PC-9 (cell line): ENCODE measurements at regions not wholly inside any gene's neighbourhood (a gene's known extent, or its start where the extent isn't known, plus 50 kb on each side); places are given as distances from the start of the nearest gene placed in this dataset.

Source experiments
- EZH2 ChIP-seq: fragments of 200-600 bp; sonication (generic); IDR thresholded peaks from 2 replicates; pipeline ENCODE4 v1.8.0; 2017; ENCODE audit warnings: antibody characterized with exemption, low read depth
- TF ChIP-seq, protein P1 (sequence below): fragments of 200-600 bp; sonication (generic); conservative IDR thresholded peaks from 2 replicates; pipeline ENCODE4 v1.6.1; 2017; ENCODE audit warnings: mixed run types, antibody characterized with exemption, mild to moderate bottlenecking, moderate library complexity

DNA sequence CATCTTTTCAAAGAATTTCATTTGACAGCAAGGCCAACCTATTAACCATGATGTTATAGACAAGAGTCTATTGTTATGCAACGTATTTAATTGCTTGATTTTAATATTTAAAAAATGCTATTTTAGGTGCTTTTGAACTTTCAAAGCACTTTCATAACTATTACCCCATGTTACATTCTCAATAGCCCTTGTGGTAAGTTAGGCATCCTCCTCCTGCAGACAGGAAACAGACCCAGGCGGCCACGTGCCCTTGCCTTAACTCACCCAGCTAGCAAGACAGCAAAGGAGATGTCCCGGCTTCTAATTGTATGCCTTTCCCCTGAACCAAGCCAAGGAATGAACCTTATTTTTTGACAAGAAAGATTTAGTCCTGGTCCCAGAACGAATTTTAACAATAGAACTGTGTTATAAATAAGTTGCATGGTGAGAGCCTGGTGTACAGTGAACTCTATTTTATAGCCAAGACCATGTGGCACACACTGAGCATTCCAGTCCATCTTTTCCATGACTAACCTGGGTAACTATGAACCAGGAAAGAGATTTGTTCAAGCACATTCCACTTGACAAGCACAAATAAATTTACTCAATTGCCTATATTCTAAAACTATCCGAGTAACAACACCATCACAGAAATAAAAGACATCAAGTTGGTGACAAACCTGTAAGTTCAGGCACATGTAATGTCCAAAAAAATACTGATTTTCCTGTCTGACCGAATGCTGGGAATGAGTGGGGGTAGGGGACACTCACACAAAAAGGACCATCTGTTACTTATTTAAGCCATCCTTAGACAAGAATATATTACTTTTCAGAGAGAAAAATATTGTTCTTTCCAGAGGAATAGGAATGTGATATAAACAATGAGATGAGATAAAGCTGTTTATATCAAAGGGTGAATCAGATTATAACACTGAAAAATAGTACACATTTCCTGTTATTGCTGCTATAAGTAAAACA, 163.0 kb downstream of the EFNB2 start:
- TF ChIP-seq, protein P1, sequence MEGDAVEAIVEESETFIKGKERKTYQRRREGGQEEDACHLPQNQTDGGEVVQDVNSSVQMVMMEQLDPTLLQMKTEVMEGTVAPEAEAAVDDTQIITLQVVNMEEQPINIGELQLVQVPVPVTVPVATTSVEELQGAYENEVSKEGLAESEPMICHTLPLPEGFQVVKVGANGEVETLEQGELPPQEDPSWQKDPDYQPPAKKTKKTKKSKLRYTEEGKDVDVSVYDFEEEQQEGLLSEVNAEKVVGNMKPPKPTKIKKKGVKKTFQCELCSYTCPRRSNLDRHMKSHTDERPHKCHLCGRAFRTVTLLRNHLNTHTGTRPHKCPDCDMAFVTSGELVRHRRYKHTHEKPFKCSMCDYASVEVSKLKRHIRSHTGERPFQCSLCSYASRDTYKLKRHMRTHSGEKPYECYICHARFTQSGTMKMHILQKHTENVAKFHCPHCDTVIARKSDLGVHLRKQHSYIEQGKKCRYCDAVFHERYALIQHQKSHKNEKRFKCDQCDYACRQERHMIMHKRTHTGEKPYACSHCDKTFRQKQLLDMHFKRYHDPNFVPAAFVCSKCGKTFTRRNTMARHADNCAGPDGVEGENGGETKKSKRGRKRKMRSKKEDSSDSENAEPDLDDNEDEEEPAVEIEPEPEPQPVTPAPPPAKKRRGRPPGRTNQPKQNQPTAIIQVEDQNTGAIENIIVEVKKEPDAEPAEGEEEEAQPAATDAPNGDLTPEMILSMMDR, result no peak
- TF ChIP-seq EZH2, result no peak
